GM12878 (cell line): ENCODE measurements at regions not wholly inside any gene's neighbourhood (a gene's known extent, or its start where the extent isn't known, plus 50 kb on each side); places are given as distances from the start of the nearest gene placed in this dataset.

Source experiments
- ATF3 ChIP-seq: IDR thresholded peaks from 2 replicates; pipeline ENCODE4 v1.6.1; 2011; ENCODE audit warnings: low read depth, mild to moderate bottlenecking, low read length, moderate library complexity, borderline replicate concordance; ENCODE audit errors: extremely low read depth
- BHLHE40 ChIP-seq, 2 experiments: fragments of 450-650 bp in 1 of 2; IDR thresholded peaks; 2 replicates each; pipeline ENCODE4 v1.6.1; 2011 to 2017; ENCODE audit warnings: low read depth in 2 of 2, borderline replicate concordance in 1 of 2, improper control_type of control experiment in 1 of 2, low read length in 1 of 2, mild to moderate bottlenecking in 1 of 2
- CTCF ChIP-seq, 3 experiments: IDR thresholded peaks in 2 of 3; conservative IDR thresholded peaks in 1 of 3; 2 replicates each; pipeline ENCODE4 v1.5.1; 2011; ENCODE audit warnings: low read depth in 3 of 3, low read length in 3 of 3, mild to moderate bottlenecking in 3 of 3, control low read depth in 2 of 3, moderate library complexity in 2 of 3, inconsistent platforms in 1 of 3, mixed read lengths in 1 of 3; ENCODE audit not compliant: control insufficient read depth in 2 of 3, insufficient read depth in 1 of 3; ENCODE audit errors: extremely low read depth in 1 of 3
- EZH2 ChIP-seq: IDR thresholded peaks from 2 replicates; pipeline ENCODE4 v1.6.1; 2012; ENCODE audit warnings: low read depth, mild to moderate bottlenecking, control low read depth, inconsistent platforms, low read length, borderline replicate concordance; ENCODE audit not compliant: control insufficient read depth
- JUND ChIP-seq: IDR thresholded peaks from 2 replicates; pipeline ENCODE4 v1.6.1; 2012; ENCODE audit warnings: low read depth, mild to moderate bottlenecking, low read length, improper control_type of control experiment, moderate library complexity
- MAX ChIP-seq: IDR thresholded peaks from 2 replicates; pipeline ENCODE4 v1.6.1; 2012; ENCODE audit warnings: low read depth, low read length, improper control_type of control experiment
- PAX8 ChIP-seq: fragments of 450-650 bp; IDR thresholded peaks from 2 replicates; pipeline ENCODE4 v1.6.1; 2017; ENCODE audit warnings: mild to moderate bottlenecking, moderate library complexity
- POLR2A ChIP-seq: IDR thresholded peaks from 2 replicates; pipeline ENCODE4 v1.6.1; 2011; ENCODE audit warnings: low read depth, mild to moderate bottlenecking, low read length
- POLR2AphosphoS5 ChIP-seq: IDR thresholded peaks from 2 replicates; pipeline ENCODE4 v1.6.1; 2011; ENCODE audit warnings: mild to moderate bottlenecking, low read length, inconsistent platforms
- ZNF217 ChIP-seq: fragments of 450-650 bp; IDR thresholded peaks from 2 replicates; pipeline ENCODE4 v1.6.1; 2017; ENCODE audit warnings: antibody characterized with exemption, mild to moderate bottlenecking

GRCh38 chr2:20123871-20124594, 72.6 kb upstream of the LAPTM4A start:
- TF ChIP-seq EZH2 (no peak), CTCF (IDR thresholded peaks at IDR 0.05 in 2 of 3, conservative IDR thresholded peaks at IDR 0.05 in 1 of 3; ENCODE audit: control insufficient read depth in 2 of 3, extremely low read depth in 1 of 3, insufficient read depth in 1 of 3, low read depth in 3 of 3, low read length in 3 of 3) (no peak), MAX (no peak), ATF3 (no peak), POLR2AphosphoS5 (no peak), PAX8 (no peak), POLR2A (no peak), BHLHE40 (IDR thresholded peaks at IDR 0.05; ENCODE audit: borderline replicate concordance in 1 of 2, low read depth in 2 of 2, low read length in 1 of 2) (no peak), ZNF217 (no peak), JUND (no peak)
